Keratinocyte (primary cell): ENCODE measurements at regions not wholly inside any gene's neighbourhood (a gene's known extent, or its start where the extent isn't known, plus 50 kb on each side); places are given as distances from the start of the nearest gene placed in this dataset.

Source experiments
- DNase-seq: peaks from one replicate; pipeline ENCODE4 v3.0.0-alpha.2; 2011; ENCODE audit warnings: low read depth, missing footprints, low spot score
- FAIRE-seq: peaks from 2 replicates; lab custom pipeline; 2011; peaks lifted over from hg19 to GRCh38; lab: Jason Lieb, UNC
- H2AFZ ChIP-seq: 2 replicates; pipeline ENCODE4 v1.6.0; 2012; ENCODE audit warnings: low read length, control low read depth, inconsistent platforms; ENCODE audit not compliant: control insufficient read depth
- H3K27ac ChIP-seq: 2 replicates; pipeline ENCODE4 v1.5.1; 2011; ENCODE audit warnings: low read length; ENCODE audit not compliant: control insufficient read depth, insufficient read depth
- H3K27me3 ChIP-seq: 3 replicates; pipeline ENCODE4 v1.6.0; 2011; ENCODE audit warnings: low read length; ENCODE audit not compliant: control insufficient read depth, insufficient read depth; ENCODE audit errors: extremely low read depth
- H3K36me3 ChIP-seq, 2 experiments: 2 replicates in 1 of 2; 3 replicates in 1 of 2; pipeline ENCODE4 v1.5.1; 2011; ENCODE audit warnings: low read length in 2 of 2, mild to moderate bottlenecking in 1 of 2; ENCODE audit not compliant: control insufficient read depth in 2 of 2, insufficient read depth in 2 of 2; ENCODE audit errors: extremely low read depth in 1 of 2
- H3K4me1 ChIP-seq: 3 replicates; pipeline ENCODE4 v1.5.1; 2011; ENCODE audit warnings: low read length; ENCODE audit not compliant: control insufficient read depth, insufficient read depth; ENCODE audit errors: extremely low read depth
- H3K4me2 ChIP-seq: 3 replicates; pipeline ENCODE4 v1.6.0; 2011; ENCODE audit warnings: low read depth, low read length; ENCODE audit not compliant: control insufficient read depth, insufficient read depth; ENCODE audit errors: extremely low read depth
- H3K4me3 ChIP-seq, 3 experiments: fragments of 200-600 bp in 1 of 3; sonication (generic) in 1 of 3; 2 replicates in 2 of 3; 3 replicates in 1 of 3; pipeline ENCODE4 v1.5.1; 2011 to 2016; ENCODE audit warnings: low read length in 3 of 3, mild to moderate bottlenecking in 3 of 3, control low read depth in 2 of 3, inconsistent platforms in 1 of 3, low read depth in 1 of 3, mixed read lengths in 1 of 3, mixed run types in 1 of 3, moderate library complexity in 1 of 3; ENCODE audit not compliant: control insufficient read depth in 2 of 3, insufficient read depth in 2 of 3; ENCODE audit errors: extremely low read depth in 1 of 3
- H3K79me2 ChIP-seq: 2 replicates; pipeline ENCODE4 v1.6.0; 2012; ENCODE audit warnings: low read length; ENCODE audit not compliant: control insufficient read depth, insufficient read depth
- H3K9ac ChIP-seq: 3 replicates; pipeline ENCODE4 v1.6.0; 2011; ENCODE audit warnings: low read length; ENCODE audit not compliant: control insufficient read depth, insufficient read depth; ENCODE audit errors: extremely low read depth
- H3K9me1 ChIP-seq: 3 replicates; pipeline ENCODE4 v1.6.0; 2011; ENCODE audit warnings: low read length; ENCODE audit not compliant: control insufficient read depth, insufficient read depth; ENCODE audit errors: extremely low read depth
- H3K9me3 ChIP-seq: 2 replicates; pipeline ENCODE4 v1.5.1; 2012; ENCODE audit warnings: low read depth, low read length; ENCODE audit not compliant: control insufficient read depth
- H4K20me1 ChIP-seq: 3 replicates; pipeline ENCODE4 v1.6.0; 2011; ENCODE audit warnings: low read length; ENCODE audit not compliant: control insufficient read depth, insufficient read depth; ENCODE audit errors: extremely low read depth
- EZH2 ChIP-seq: IDR thresholded peaks from one replicate; pipeline ENCODE4 v1.6.1; 2012; ENCODE audit warnings: inconsistent platforms, mild to moderate bottlenecking, low read length, moderate library complexity
- dilution Hi-C: fragments of 300-500 bp; cut with MboI; formaldehyde crosslinking; loops from one replicate; pipeline ENCODE4 v1.7.0; 2020; ENCODE audit warnings: low sequenced_read_pairs; ENCODE audit not compliant: extremely low pct_ligation_motif_present
- TF ChIP-seq, protein P1 (sequence below), 3 experiments: IDR thresholded peaks in 1 of 3; conservative IDR thresholded peaks in 1 of 3; optimal IDR thresholded peaks in 1 of 3; 2 replicates in 2 of 3; 3 replicates in 1 of 3; pipeline versions ENCODE3 to v1.5.1; 2011; ENCODE audit warnings: low read length in 3 of 3, mild to moderate bottlenecking in 3 of 3, moderate library complexity in 2 of 3, control low read depth in 1 of 3, inconsistent platforms in 1 of 3; ENCODE audit not compliant: insufficient read depth in 2 of 3; ENCODE audit errors: extremely low read depth in 1 of 3

GRCh38 chr7:65554-65953 is 126.8 kb upstream of the FAM20C start:
- no peaks in the 10 kb centered on the region for H4K20me1 ChIP-seq
- TF ChIP-seq, protein P1, sequence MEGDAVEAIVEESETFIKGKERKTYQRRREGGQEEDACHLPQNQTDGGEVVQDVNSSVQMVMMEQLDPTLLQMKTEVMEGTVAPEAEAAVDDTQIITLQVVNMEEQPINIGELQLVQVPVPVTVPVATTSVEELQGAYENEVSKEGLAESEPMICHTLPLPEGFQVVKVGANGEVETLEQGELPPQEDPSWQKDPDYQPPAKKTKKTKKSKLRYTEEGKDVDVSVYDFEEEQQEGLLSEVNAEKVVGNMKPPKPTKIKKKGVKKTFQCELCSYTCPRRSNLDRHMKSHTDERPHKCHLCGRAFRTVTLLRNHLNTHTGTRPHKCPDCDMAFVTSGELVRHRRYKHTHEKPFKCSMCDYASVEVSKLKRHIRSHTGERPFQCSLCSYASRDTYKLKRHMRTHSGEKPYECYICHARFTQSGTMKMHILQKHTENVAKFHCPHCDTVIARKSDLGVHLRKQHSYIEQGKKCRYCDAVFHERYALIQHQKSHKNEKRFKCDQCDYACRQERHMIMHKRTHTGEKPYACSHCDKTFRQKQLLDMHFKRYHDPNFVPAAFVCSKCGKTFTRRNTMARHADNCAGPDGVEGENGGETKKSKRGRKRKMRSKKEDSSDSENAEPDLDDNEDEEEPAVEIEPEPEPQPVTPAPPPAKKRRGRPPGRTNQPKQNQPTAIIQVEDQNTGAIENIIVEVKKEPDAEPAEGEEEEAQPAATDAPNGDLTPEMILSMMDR (optimal IDR thresholded peaks at IDR 0.05 in 1 of 3, IDR thresholded peaks at IDR 0.05 in 1 of 3, conservative IDR thresholded peaks at IDR 0.05 in 1 of 3; ENCODE audit: extremely low read depth in 1 of 3, insufficient read depth in 2 of 3, low read length in 3 of 3) = no peak
- no peak for TF ChIP-seq EZH2
- H3K9ac ChIP-seq = no peak overlapping the region
- H3K4me2 ChIP-seq = no peak overlapping the region
- H3K9me3 ChIP-seq = no peaks in the 10 kb centered on the region
- H3K4me3 ChIP-seq = no peak overlapping the region
- peaks cover 6% of the 10 kb centered on the region for H3K4me1 ChIP-seq
- peaks cover 9% of the 10 kb centered on the region for H3K27me3 ChIP-seq
- no peaks in the 10 kb centered on the region for H3K9me1 ChIP-seq
- no peak for DNase-seq
- no peak overlapping the region for H2AFZ ChIP-seq
- no peak overlapping the region for H3K27ac ChIP-seq
- dilution Hi-C loops = no loop called here
- H3K79me2 ChIP-seq = no peaks in the 10 kb centered on the region
- FAIRE-seq = no peak
- no peaks in the 10 kb centered on the region for H3K36me3 ChIP-seq

DNA sequence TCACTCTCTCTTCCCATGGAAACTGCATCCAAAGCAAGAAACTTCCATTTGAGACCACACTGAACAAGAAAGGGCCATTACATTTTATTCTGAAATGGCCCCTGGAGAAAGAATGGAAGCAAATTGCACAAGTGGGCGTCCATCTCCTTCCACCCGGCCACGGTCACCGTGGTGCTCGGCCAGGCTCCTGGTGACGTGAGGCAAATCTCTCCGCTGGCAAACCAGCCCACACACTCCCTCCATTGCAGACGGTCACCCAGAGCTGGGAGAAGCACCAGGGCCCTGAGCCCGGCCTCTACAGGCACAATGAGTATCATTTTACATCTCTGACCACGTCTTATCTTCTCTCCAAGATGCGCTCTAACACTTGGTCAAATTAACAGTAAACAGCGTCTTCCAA is 126.1 kb upstream of the FAM20C start:
- Histone ChIP-seq H3K4me2 (no peak overlapping the region), H3K9me3 (no peaks in the 10 kb centered on the region), H3K27ac (no peak overlapping the region), H3K9me1 (no peaks in the 10 kb centered on the region), H4K20me1 (no peaks in the 10 kb centered on the region), H3K79me2 (no peaks in the 10 kb centered on the region), H3K36me3 (no peaks in the 10 kb centered on the region), H3K4me1 (peaks cover 6% of the 10 kb centered on the region), H2AFZ (no peak overlapping the region), H3K4me3 (no peak overlapping the region), H3K9ac (no peak overlapping the region), H3K27me3 (peaks cover 8% of the 10 kb centered on the region)
- no peak for DNase-seq
- FAIRE-seq = no peak
- dilution Hi-C loops = no loop called here
- TF ChIP-seq, protein P1 (optimal IDR thresholded peaks at IDR 0.05 in 1 of 3, IDR thresholded peaks at IDR 0.05 in 1 of 3, conservative IDR thresholded peaks at IDR 0.05 in 1 of 3; ENCODE audit: extremely low read depth in 1 of 3, insufficient read depth in 2 of 3, low read length in 3 of 3) = no peak
- no peak for TF ChIP-seq EZH2
